DND-41 (cell line): ENCODE measurements at regions not wholly inside any gene's neighbourhood (a gene's known extent, or its start where the extent isn't known, plus 50 kb on each side); places are given as distances from the start of the nearest gene placed in this dataset.

Source experiments
- ATAC-seq: fragments of 200-7000 bp; cut with Tn5 transposase; 3 replicates; pipeline ENCODE4 v1.9.1; 2021; ENCODE audit warnings: low read depth; ENCODE audit not compliant: insufficient read depth
- DNase-seq: peaks from one replicate; pipeline ENCODE4 v3.0.0-alpha.2; 2020
- H2AFZ ChIP-seq: 2 replicates; pipeline ENCODE4 v1.6.0; 2012; ENCODE audit warnings: low read depth, low read length
- H3K27ac ChIP-seq: 2 replicates; pipeline ENCODE4 v1.5.1; 2012; ENCODE audit warnings: low read length, inconsistent platforms
- H3K27me3 ChIP-seq: fragments of 200-600 bp; sonication (generic); 2 replicates; pipeline ENCODE4 v1.6.0; 2012; ENCODE audit warnings: low read length, mild to moderate bottlenecking, inconsistent platforms; ENCODE audit not compliant: insufficient read depth, poor library complexity
- H3K36me3 ChIP-seq: 2 replicates; pipeline ENCODE4 v1.5.1; 2012; ENCODE audit warnings: low read length, inconsistent platforms; ENCODE audit not compliant: insufficient read depth
- H3K4me1 ChIP-seq: 2 replicates; pipeline ENCODE4 v1.5.1; 2012; ENCODE audit warnings: mild to moderate bottlenecking, low read length; ENCODE audit not compliant: insufficient read depth
- H3K4me2 ChIP-seq: 2 replicates; pipeline ENCODE4 v1.6.0; 2012; ENCODE audit warnings: mild to moderate bottlenecking, moderate library complexity, low read length, inconsistent platforms; ENCODE audit not compliant: insufficient read depth
- H3K4me3 ChIP-seq, 2 experiments: fragments of 200-600 bp in 1 of 2; shearing (Covaris generic) in 1 of 2; 2 replicates each; pipeline ENCODE4 v1.5.1; 2012 to 2016; ENCODE audit warnings: inconsistent platforms in 2 of 2, low read length in 2 of 2, mild to moderate bottlenecking in 2 of 2, low read depth in 1 of 2, moderate library complexity in 1 of 2
- H3K79me2 ChIP-seq: 2 replicates; pipeline ENCODE4 v1.6.0; 2012; ENCODE audit warnings: low read length, inconsistent platforms; ENCODE audit not compliant: insufficient read depth
- H3K9ac ChIP-seq: 2 replicates; pipeline ENCODE4 v1.6.0; 2012; ENCODE audit warnings: low read depth, mild to moderate bottlenecking, inconsistent platforms, low read length, moderate library complexity
- H3K9me3 ChIP-seq: 2 replicates; pipeline ENCODE4 v1.5.1; 2012; ENCODE audit warnings: low read length, moderate library complexity, mild to moderate bottlenecking, inconsistent platforms; ENCODE audit not compliant: insufficient read depth, severe bottlenecking
- H4K20me1 ChIP-seq: 2 replicates; pipeline ENCODE4 v1.6.0; 2012; ENCODE audit warnings: low read length; ENCODE audit not compliant: insufficient read depth
- EZH2 ChIP-seq: IDR thresholded peaks from 3 replicates; pipeline ENCODE4 v1.6.1; 2012; ENCODE audit warnings: borderline replicate concordance, low read depth, mild to moderate bottlenecking, moderate library complexity, low read length, inconsistent platforms; ENCODE audit not compliant: severe bottlenecking
- TF ChIP-seq, protein P1 (sequence below): IDR thresholded peaks from 2 replicates; pipeline ENCODE4 v1.5.1; 2012; ENCODE audit warnings: borderline replicate concordance, low read length, moderate library complexity, mild to moderate bottlenecking; ENCODE audit not compliant: poor library complexity, severe bottlenecking; ENCODE audit errors: extremely low read depth

DNA sequence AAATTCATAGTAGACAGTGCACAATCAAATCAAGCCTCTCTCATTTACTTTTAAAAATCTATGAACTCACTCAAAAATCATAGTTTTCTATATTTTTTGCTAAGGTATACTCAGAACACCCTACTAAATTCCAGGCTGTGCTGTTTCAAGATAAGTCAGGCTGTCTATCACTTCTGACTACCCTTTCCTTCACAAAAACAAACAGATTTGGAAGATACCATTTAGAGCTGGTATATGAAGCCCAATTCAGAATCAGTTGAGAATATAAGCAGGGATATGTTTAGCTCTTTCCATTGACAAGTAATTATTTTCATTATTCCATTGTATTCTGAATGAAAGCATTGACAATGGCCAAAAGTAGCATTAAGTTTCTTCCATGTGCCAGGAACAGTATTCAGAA is 53.1 kb downstream of the CXCL1 start:
- no peak for TF ChIP-seq EZH2
- TF ChIP-seq, protein P1, sequence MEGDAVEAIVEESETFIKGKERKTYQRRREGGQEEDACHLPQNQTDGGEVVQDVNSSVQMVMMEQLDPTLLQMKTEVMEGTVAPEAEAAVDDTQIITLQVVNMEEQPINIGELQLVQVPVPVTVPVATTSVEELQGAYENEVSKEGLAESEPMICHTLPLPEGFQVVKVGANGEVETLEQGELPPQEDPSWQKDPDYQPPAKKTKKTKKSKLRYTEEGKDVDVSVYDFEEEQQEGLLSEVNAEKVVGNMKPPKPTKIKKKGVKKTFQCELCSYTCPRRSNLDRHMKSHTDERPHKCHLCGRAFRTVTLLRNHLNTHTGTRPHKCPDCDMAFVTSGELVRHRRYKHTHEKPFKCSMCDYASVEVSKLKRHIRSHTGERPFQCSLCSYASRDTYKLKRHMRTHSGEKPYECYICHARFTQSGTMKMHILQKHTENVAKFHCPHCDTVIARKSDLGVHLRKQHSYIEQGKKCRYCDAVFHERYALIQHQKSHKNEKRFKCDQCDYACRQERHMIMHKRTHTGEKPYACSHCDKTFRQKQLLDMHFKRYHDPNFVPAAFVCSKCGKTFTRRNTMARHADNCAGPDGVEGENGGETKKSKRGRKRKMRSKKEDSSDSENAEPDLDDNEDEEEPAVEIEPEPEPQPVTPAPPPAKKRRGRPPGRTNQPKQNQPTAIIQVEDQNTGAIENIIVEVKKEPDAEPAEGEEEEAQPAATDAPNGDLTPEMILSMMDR = no peak
- DNase-seq = no peak
- Histone ChIP-seq H3K27me3 (no peaks in the 10 kb centered on the region), H3K36me3 (no peaks in the 10 kb centered on the region), H3K27ac (no peak overlapping the region), H3K9me3 (no peaks in the 10 kb centered on the region), H3K4me2 (no peak overlapping the region), H3K79me2 (no peaks in the 10 kb centered on the region), H2AFZ (no peak overlapping the region), H3K4me1 (no peaks in the 10 kb centered on the region), H3K4me3 (no peak overlapping the region), H3K9ac (no peak overlapping the region), H4K20me1 (no peaks in the 10 kb centered on the region)
- no peak for ATAC-seq
